Sciatic nerve (tissue), 2 donors: ENCODE measurements at regions not wholly inside any gene's neighbourhood (a gene's known extent, or its start where the extent isn't known, plus 50 kb on each side); places are given as distances from the start of the nearest gene placed in this dataset.

Experiments used
- ATAC-seq: fragments of 200-7000 bp; cut with Tn5 transposase; one replicate; pipeline ENCODE4 v1.9.1; 2020; ENCODE audit warnings: mild to moderate bottlenecking, moderate library complexity
- DNase-seq: peaks from one replicate; pipeline ENCODE4 v3.0.0-alpha.2; 2020; ENCODE audit warnings: low spot score
- intact Hi-C: fragments of 100-400 bp; cut with DNase I; formaldehyde crosslinking; loops from one replicate; pipeline ENCODE4 v1.14.2; 2022
- donor health status: DM: no; HTN: no; CAD: no.
- donor health status: DM: no; HTN: no; CAD: no.

GRCh38 chr7:46387646-46388045 is 466.6 kb upstream of the IGFBP3 start:
- ATAC-seq, result no peak
- intact Hi-C loops, result no loop called here

GRCh38 chr7:46386428-46387399 is 465.6 kb upstream of the IGFBP3 start:
- ATAC-seq, result no peak
- no peak for DNase-seq
- intact Hi-C loops, result no loop called here

More at GRCh38 chr7:46387646-46388045, 466.6 kb upstream of the IGFBP3 start:
- no peak for DNase-seq

GRCh38 chr7:46385662-46386309 is 464.7 kb upstream of the IGFBP3 start:
- ATAC-seq (peak; percentile 77), DNase-seq (no peak)
- intact Hi-C loops, result no loop called here

GRCh38 chr7:46383605-46384004 is 462.5 kb upstream of the IGFBP3 start:
- DNase-seq, result no peak
- ATAC-seq, result no peak
- intact Hi-C loops, result no loop called here

GRCh38 chr7:46369933-46370654 is 449.0 kb upstream of the IGFBP3 start:
- intact Hi-C loops, result no loop called here
- ATAC-seq, result no peak

GRCh38 chr7:46368871-46369270 is 447.8 kb upstream of the IGFBP3 start:
- intact Hi-C loops, result no loop called here
- DNase-seq, result no peak
- ATAC-seq, result no peak

More at GRCh38 chr7:46369933-46370654, 449.0 kb upstream of the IGFBP3 start:
- no peak for DNase-seq

- intact Hi-C loops, result no loop called here
- ATAC-seq, result no peak
Observed at GRCh38 chr7:46366526-46366925, 445.5 kb upstream of the IGFBP3 start.

GRCh38 chr7:46363688-46364087 is 442.6 kb upstream of the IGFBP3 start:
- ATAC-seq (no peak), DNase-seq (no peak)
- intact Hi-C loops, result no loop called here

More at GRCh38 chr7:46366526-46366925, 445.5 kb upstream of the IGFBP3 start:
- no peak for DNase-seq

GRCh38 chr7:46360811-46361210 is 439.7 kb upstream of the IGFBP3 start:
- ATAC-seq (no peak), DNase-seq (no peak)
- intact Hi-C loops, result no loop called here

GRCh38 chr7:46360296-46360695 is 439.2 kb upstream of the IGFBP3 start:
- ATAC-seq (no peak), DNase-seq (no peak)
- intact Hi-C loops, result no loop called here

GRCh38 chr7:46357851-46358250 is 436.8 kb upstream of the IGFBP3 start:
- intact Hi-C loops, result no loop called here
- DNase-seq (no peak), ATAC-seq (no peak)

- DNase-seq (no peak), ATAC-seq (no peak)
- intact Hi-C loops, result no loop called here
Observed at GRCh38 chr7:46357290-46357689, 436.2 kb upstream of the IGFBP3 start.

- ATAC-seq, result no peak
- intact Hi-C loops, result no loop called here
- no peak for DNase-seq
Observed at GRCh38 chr7:46356371-46356770, 435.3 kb upstream of the IGFBP3 start.

- DNase-seq, result no peak
- no peak for ATAC-seq
- intact Hi-C loops, result no loop called here
Observed at GRCh38 chr7:46355331-46355730, 434.3 kb upstream of the IGFBP3 start.

GRCh38 chr7:46352004-46352954 is 431.2 kb upstream of the IGFBP3 start:
- ATAC-seq, result peak; percentile 66
- DNase-seq, result no peak
- intact Hi-C loops, result no loop called here

GRCh38 chr7:46349490-46349889 is 428.4 kb upstream of the IGFBP3 start:
- intact Hi-C loops, result no loop called here
- no peak for ATAC-seq
- DNase-seq, result no peak

- DNase-seq, result no peak
- intact Hi-C loops, result no loop called here
- ATAC-seq, result no peak
Observed at GRCh38 chr7:46344533-46344932, 423.5 kb upstream of the IGFBP3 start.

GRCh38 chr7:46343802-46344201 is 422.7 kb upstream of the IGFBP3 start:
- intact Hi-C loops, result no loop called here

GRCh38 chr7:46322937-46323336 is 401.9 kb upstream of the IGFBP3 start:
- intact Hi-C loops, result no loop called here
- ATAC-seq (no peak), DNase-seq (no peak)

More at GRCh38 chr7:46343802-46344201, 422.7 kb upstream of the IGFBP3 start:
- ATAC-seq, result no peak
- DNase-seq, result no peak
